ENCODE measurements at regions not wholly inside any gene's neighbourhood (a gene's known extent, or its start where the extent isn't known, plus 50 kb on each side); places are given as distances from the start of the nearest gene placed in this dataset.

DNA sequence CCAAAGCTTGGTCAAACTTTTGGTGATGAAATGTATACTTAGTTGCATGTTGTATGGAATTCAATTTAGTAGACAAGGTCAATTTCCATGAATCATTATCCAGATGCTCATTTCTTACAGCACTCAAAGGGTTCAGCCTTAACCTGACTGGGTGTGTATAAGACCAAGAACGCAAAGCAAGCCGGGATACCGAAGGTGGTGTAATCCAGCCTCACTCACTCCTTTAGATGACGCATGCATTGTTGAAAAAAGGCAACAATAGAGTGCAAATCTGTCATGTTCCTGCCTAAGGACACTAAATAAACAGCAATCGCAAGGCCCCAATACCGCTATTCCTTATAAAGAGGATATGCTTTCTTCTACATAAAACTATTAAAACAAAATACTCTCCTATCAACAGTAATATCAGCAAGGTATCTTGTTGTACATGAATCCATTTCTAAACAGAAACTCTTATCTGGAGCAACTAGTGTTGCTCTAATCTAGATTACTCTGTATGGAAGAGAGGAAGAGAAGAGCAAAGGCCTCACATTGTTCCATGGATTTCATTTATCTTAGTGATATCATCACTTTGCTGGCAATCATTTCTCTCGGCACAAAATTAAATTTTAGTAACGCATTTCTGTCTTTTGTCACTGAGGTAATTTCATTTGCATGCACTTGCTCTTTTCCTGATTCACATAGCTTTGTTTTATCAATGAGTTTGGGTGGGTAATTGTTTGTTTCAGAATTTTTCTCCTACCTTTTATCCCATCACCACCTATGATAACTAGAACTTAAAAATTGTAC is 96.2 kb downstream of the PLK2 start:
- no peaks in the 10 kb centered on the region for H3K27me3 ChIP-seq (ENCODE audit: control insufficient read depth, extremely low read depth, insufficient read depth, low read length)
- dilution Hi-C loops (cut with MboI; ENCODE audit: extremely low pct_ligation_motif_present, low sequenced_read_pairs): no loop called here
- no peak for FAIRE-seq
- no peaks in the 10 kb centered on the region for H3K4me1 ChIP-seq (ENCODE audit: control insufficient read depth, extremely low read depth, insufficient read depth, low read length)
- H3K4me3 ChIP-seq (ENCODE audit: control insufficient read depth in 2 of 3, extremely low read depth in 1 of 3, insufficient read depth in 2 of 3, low read depth in 1 of 3, low read length in 3 of 3): no peak overlapping the region
- no peaks in the 10 kb centered on the region for H4K20me1 ChIP-seq (ENCODE audit: control insufficient read depth, extremely low read depth, insufficient read depth, low read length)
- no peaks in the 10 kb centered on the region for H3K79me2 ChIP-seq (ENCODE audit: control insufficient read depth, insufficient read depth, low read length)
- no peak overlapping the region for H3K4me2 ChIP-seq (ENCODE audit: control insufficient read depth, extremely low read depth, insufficient read depth, low read depth, low read length)
- no peak for TF ChIP-seq EZH2 (IDR thresholded peaks at IDR 0.05; ENCODE audit: low read length)
- TF ChIP-seq, protein P1, sequence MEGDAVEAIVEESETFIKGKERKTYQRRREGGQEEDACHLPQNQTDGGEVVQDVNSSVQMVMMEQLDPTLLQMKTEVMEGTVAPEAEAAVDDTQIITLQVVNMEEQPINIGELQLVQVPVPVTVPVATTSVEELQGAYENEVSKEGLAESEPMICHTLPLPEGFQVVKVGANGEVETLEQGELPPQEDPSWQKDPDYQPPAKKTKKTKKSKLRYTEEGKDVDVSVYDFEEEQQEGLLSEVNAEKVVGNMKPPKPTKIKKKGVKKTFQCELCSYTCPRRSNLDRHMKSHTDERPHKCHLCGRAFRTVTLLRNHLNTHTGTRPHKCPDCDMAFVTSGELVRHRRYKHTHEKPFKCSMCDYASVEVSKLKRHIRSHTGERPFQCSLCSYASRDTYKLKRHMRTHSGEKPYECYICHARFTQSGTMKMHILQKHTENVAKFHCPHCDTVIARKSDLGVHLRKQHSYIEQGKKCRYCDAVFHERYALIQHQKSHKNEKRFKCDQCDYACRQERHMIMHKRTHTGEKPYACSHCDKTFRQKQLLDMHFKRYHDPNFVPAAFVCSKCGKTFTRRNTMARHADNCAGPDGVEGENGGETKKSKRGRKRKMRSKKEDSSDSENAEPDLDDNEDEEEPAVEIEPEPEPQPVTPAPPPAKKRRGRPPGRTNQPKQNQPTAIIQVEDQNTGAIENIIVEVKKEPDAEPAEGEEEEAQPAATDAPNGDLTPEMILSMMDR (optimal IDR thresholded peaks at IDR 0.05 in 1 of 3, IDR thresholded peaks at IDR 0.05 in 1 of 3, conservative IDR thresholded peaks at IDR 0.05 in 1 of 3; ENCODE audit: extremely low read depth in 1 of 3, insufficient read depth in 2 of 3, low read length in 3 of 3): no peak
- no peaks in the 10 kb centered on the region for H3K36me3 ChIP-seq (ENCODE audit: control insufficient read depth in 2 of 2, extremely low read depth in 1 of 2, insufficient read depth in 2 of 2, low read length in 2 of 2)
- no peaks in the 10 kb centered on the region for H3K9me3 ChIP-seq (ENCODE audit: control insufficient read depth, low read depth, low read length)
- H3K9ac ChIP-seq (ENCODE audit: control insufficient read depth, extremely low read depth, insufficient read depth, low read length): no peak overlapping the region
- H3K9me1 ChIP-seq (ENCODE audit: control insufficient read depth, extremely low read depth, insufficient read depth, low read length): no peaks in the 10 kb centered on the region
- H3K27ac ChIP-seq (ENCODE audit: control insufficient read depth, insufficient read depth, low read length): no peak overlapping the region
- H2AFZ ChIP-seq (ENCODE audit: control insufficient read depth, low read length): no peak overlapping the region
- DNase-seq (ENCODE audit: low read depth, low spot score): no peak

- FAIRE-seq (no peak), DNase-seq (ENCODE audit: low read depth, low spot score) (no peak)
- H3K79me2 ChIP-seq (ENCODE audit: control insufficient read depth, insufficient read depth, low read length): no peaks in the 10 kb centered on the region
- no peak for TF ChIP-seq EZH2 (IDR thresholded peaks at IDR 0.05; ENCODE audit: low read length)
- TF ChIP-seq, protein P1 (optimal IDR thresholded peaks at IDR 0.05 in 1 of 3, IDR thresholded peaks at IDR 0.05 in 1 of 3, conservative IDR thresholded peaks at IDR 0.05 in 1 of 3; ENCODE audit: extremely low read depth in 1 of 3, insufficient read depth in 2 of 3, low read length in 3 of 3): no peak
- H3K36me3 ChIP-seq (ENCODE audit: control insufficient read depth in 2 of 2, extremely low read depth in 1 of 2, insufficient read depth in 2 of 2, low read length in 2 of 2): no peaks in the 10 kb centered on the region
- no peaks in the 10 kb centered on the region for H3K4me1 ChIP-seq (ENCODE audit: control insufficient read depth, extremely low read depth, insufficient read depth, low read length)
- H3K9ac ChIP-seq (ENCODE audit: control insufficient read depth, extremely low read depth, insufficient read depth, low read length): no peak overlapping the region
- no peaks in the 10 kb centered on the region for H3K27me3 ChIP-seq (ENCODE audit: control insufficient read depth, extremely low read depth, insufficient read depth, low read length)
- dilution Hi-C loops (cut with MboI; ENCODE audit: extremely low pct_ligation_motif_present, low sequenced_read_pairs): no loop called here
- no peaks in the 10 kb centered on the region for H3K9me3 ChIP-seq (ENCODE audit: control insufficient read depth, low read depth, low read length)
- H2AFZ ChIP-seq (ENCODE audit: control insufficient read depth, low read length): no peak overlapping the region
- no peaks in the 10 kb centered on the region for H4K20me1 ChIP-seq (ENCODE audit: control insufficient read depth, extremely low read depth, insufficient read depth, low read length)
- no peak overlapping the region for H3K4me2 ChIP-seq (ENCODE audit: control insufficient read depth, extremely low read depth, insufficient read depth, low read depth, low read length)
- no peak overlapping the region for H3K4me3 ChIP-seq (ENCODE audit: control insufficient read depth in 2 of 3, extremely low read depth in 1 of 3, insufficient read depth in 2 of 3, low read depth in 1 of 3, low read length in 3 of 3)
- no peaks in the 10 kb centered on the region for H3K9me1 ChIP-seq (ENCODE audit: control insufficient read depth, extremely low read depth, insufficient read depth, low read length)
- H3K27ac ChIP-seq (ENCODE audit: control insufficient read depth, insufficient read depth, low read length): no peak overlapping the region
Observed at GRCh38 chr5:58362135-58362534, 97.8 kb downstream of the PLK2 start.
